Astrocyte (in vitro differentiated cells and primary cell): ENCODE measurements at regions not wholly inside any gene's neighbourhood (a gene's known extent, or its start where the extent isn't known, plus 50 kb on each side); places are given as distances from the start of the nearest gene placed in this dataset.

Experiments used
- DNase-seq: peaks from one replicate; pipeline ENCODE4 v3.0.0-alpha.2; 2010; ENCODE audit warnings: low read depth
- FAIRE-seq: peaks from 2 replicates; lab custom pipeline; 2011; peaks lifted over from hg19 to GRCh38; lab: Jason Lieb, UNC
- H2AFZ ChIP-seq: 2 replicates; pipeline ENCODE4 v1.6.0; 2012; ENCODE audit warnings: low read depth, low read length, inconsistent platforms
- H3K27ac ChIP-seq: 2 replicates; pipeline ENCODE4 v1.5.1; 2011; ENCODE audit warnings: low read depth, low read length, inconsistent platforms
- H3K27me3 ChIP-seq: 2 replicates; pipeline ENCODE4 v1.6.0; 2011; ENCODE audit warnings: low read length, inconsistent platforms; ENCODE audit not compliant: insufficient read depth
- H3K36me3 ChIP-seq: 2 replicates; pipeline ENCODE4 v1.5.1; 2011; ENCODE audit warnings: low read length, inconsistent platforms; ENCODE audit not compliant: insufficient read depth
- H3K4me1 ChIP-seq: 2 replicates; pipeline ENCODE4 v1.5.1; 2011; ENCODE audit warnings: low read length, inconsistent platforms; ENCODE audit not compliant: insufficient read depth
- H3K4me2 ChIP-seq: 2 replicates; pipeline ENCODE4 v1.6.0; 2012; ENCODE audit warnings: low read length, inconsistent platforms
- H3K4me3 ChIP-seq: 2 replicates; pipeline ENCODE4 v1.5.1; 2011; ENCODE audit warnings: low read depth, mild to moderate bottlenecking, low read length, inconsistent platforms; ENCODE audit not compliant: insufficient read depth
- H3K79me2 ChIP-seq: 2 replicates; pipeline ENCODE4 v1.6.0; 2012; ENCODE audit warnings: mild to moderate bottlenecking, low read length, inconsistent platforms; ENCODE audit not compliant: insufficient read depth
- H3K9ac ChIP-seq: 2 replicates; pipeline ENCODE4 v1.6.0; 2012; ENCODE audit warnings: mild to moderate bottlenecking, low read length, inconsistent platforms
- H3K9me3 ChIP-seq: 2 replicates; pipeline ENCODE4 v1.5.1; 2012; ENCODE audit warnings: low read depth, mild to moderate bottlenecking, low read length, inconsistent platforms; ENCODE audit not compliant: insufficient read depth
- H4K20me1 ChIP-seq: 2 replicates; pipeline ENCODE4 v1.6.0; 2012; ENCODE audit warnings: low read length, inconsistent platforms; ENCODE audit not compliant: insufficient read depth
- H3K27ac Mint-ChIP-seq: one replicate; pipeline ENCODE4 v1.8.0; 2021; ENCODE audit warnings: mild to moderate bottlenecking, mixed read lengths; ENCODE audit not compliant: unreplicated experiment
- H3K27me3 Mint-ChIP-seq: one replicate; pipeline ENCODE4 v1.8.0; 2021; ENCODE audit warnings: low read depth, mixed read lengths; ENCODE audit not compliant: unreplicated experiment
- H3K36me3 Mint-ChIP-seq: one replicate; pipeline ENCODE4 v1.8.0; 2021; ENCODE audit warnings: low read depth, mixed read lengths; ENCODE audit not compliant: unreplicated experiment
- H3K4me1 Mint-ChIP-seq: one replicate; pipeline ENCODE4 v1.8.0; 2021; ENCODE audit warnings: low read depth, mixed read lengths; ENCODE audit not compliant: unreplicated experiment
- H3K4me3 Mint-ChIP-seq: one replicate; pipeline ENCODE4 v1.8.0; 2021; ENCODE audit warnings: mild to moderate bottlenecking, moderate library complexity, mixed read lengths; ENCODE audit not compliant: unreplicated experiment
- H3K9me3 Mint-ChIP-seq: one replicate; pipeline ENCODE4 v1.8.0; 2021; ENCODE audit warnings: mild to moderate bottlenecking, mixed read lengths; ENCODE audit not compliant: unreplicated experiment
- CTCF ChIP-seq: IDR thresholded peaks from 2 replicates; pipeline ENCODE4 v1.5.1; 2011; ENCODE audit warnings: low read depth, mild to moderate bottlenecking, inconsistent platforms, low read length, moderate library complexity; ENCODE audit not compliant: insufficient read depth
- EZH2 ChIP-seq: IDR thresholded peaks from 2 replicates; pipeline ENCODE4 v1.6.1; 2012; ENCODE audit warnings: mild to moderate bottlenecking, low read length, inconsistent platforms; ENCODE audit not compliant: insufficient read depth

- FAIRE-seq, result no peak
These were observed 377.7 kb upstream of the ST6GAL2 start for GRCh38 chr2:107263628-107264027.

DNA sequence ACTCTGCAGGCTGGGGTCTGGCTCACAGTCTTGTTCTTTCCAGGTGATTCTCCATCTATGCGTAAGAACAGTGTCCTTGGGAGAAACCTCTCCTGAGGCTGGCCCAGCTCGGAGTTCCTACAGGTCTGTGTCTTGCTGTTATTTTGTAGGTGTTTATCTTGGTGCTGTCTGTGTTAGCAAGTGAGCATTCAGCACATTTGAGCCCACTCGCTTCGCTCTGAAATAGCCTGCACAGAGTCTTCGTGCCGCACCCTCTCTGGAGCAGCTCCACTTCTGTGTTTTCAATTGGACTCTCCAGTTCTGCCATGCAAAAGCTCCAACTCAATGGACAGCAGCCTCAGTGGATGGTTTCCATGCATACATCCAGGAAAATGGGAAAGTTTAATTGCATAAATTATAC, 378.2 kb upstream of the ST6GAL2 start:
- no peak overlapping the region for H2AFZ ChIP-seq
- no peak overlapping the region for H3K27ac Mint-ChIP-seq

More at GRCh38 chr2:107263628-107264027, 377.7 kb upstream of the ST6GAL2 start:
- Histone ChIP-seq H3K27me3 (no peaks in the 10 kb centered on the region), H3K79me2 (no peaks in the 10 kb centered on the region), H2AFZ (no peak overlapping the region), H3K9me3 (no peaks in the 10 kb centered on the region), H4K20me1 (no peaks in the 10 kb centered on the region), H3K9ac (no peak overlapping the region), H3K4me2 (no peak overlapping the region), H3K36me3 (no peaks in the 10 kb centered on the region), H3K4me3 (no peak overlapping the region), H3K4me1 (no peaks in the 10 kb centered on the region), H3K27ac (no peak overlapping the region)
- TF ChIP-seq EZH2 (no peak), CTCF (no peak)
- Mint-ChIP-seq H3K27me3 (peaks cover 9% of the 10 kb centered on the region), H3K36me3 (no peaks in the 10 kb centered on the region), H3K4me3 (no peak overlapping the region), H3K27ac (no peak overlapping the region), H3K4me1 (peaks cover 17% of the 10 kb centered on the region), H3K9me3 (no peaks in the 10 kb centered on the region)
- no peak for DNase-seq

More for the DNA sequence above, 378.2 kb upstream of the ST6GAL2 start:
- Histone ChIP-seq H3K79me2 (no peaks in the 10 kb centered on the region), H3K27ac (no peak overlapping the region), H3K9ac (no peak overlapping the region), H4K20me1 (no peaks in the 10 kb centered on the region), H3K36me3 (no peaks in the 10 kb centered on the region), H3K4me2 (no peak overlapping the region), H3K4me1 (no peaks in the 10 kb centered on the region), H3K27me3 (no peaks in the 10 kb centered on the region), H3K4me3 (no peak overlapping the region), H3K9me3 (no peaks in the 10 kb centered on the region)
- H3K27me3 Mint-ChIP-seq, result peaks cover 13% of the 10 kb centered on the region
- no peak overlapping the region for H3K4me3 Mint-ChIP-seq
- no peaks in the 10 kb centered on the region for H3K36me3 Mint-ChIP-seq
- H3K9me3 Mint-ChIP-seq, result no peaks in the 10 kb centered on the region
- DNase-seq (no peak), FAIRE-seq (no peak)
- H3K4me1 Mint-ChIP-seq, result peaks cover 13% of the 10 kb centered on the region
- TF ChIP-seq EZH2 (no peak), CTCF (no peak)
